ENCODE measurements at regions not wholly inside any gene's neighbourhood (a gene's known extent, or its start where the extent isn't known, plus 50 kb on each side); places are given as distances from the start of the nearest gene placed in this dataset.

DNA sequence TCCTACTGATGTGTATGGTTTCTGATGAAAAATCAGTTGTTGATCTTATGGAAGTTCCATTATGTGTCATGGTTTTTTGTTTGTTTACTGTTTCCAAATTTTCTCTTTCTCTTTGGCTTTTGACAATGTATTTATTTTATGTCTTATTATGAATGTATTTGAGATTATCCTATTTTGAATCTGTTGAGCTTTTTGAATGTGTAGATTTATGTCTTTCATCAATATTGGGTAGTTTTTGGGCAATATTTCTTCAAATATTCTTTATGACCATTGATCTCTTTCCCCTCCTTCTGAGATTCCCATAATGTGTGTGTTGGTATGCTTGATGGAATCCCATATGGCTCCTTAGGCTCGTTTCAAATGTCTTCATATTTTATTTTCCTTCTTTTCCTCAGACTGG, 80.5 kb upstream of the FAM47C start:
- DNase-seq (ENCODE audit: low read depth), result no peak

GRCh38 chrX:36930491-36930890, 77.7 kb upstream of the FAM47C start:
- DNase-seq (ENCODE audit: low read depth), result no peak

- no peak for DNase-seq (ENCODE audit: low read depth)
These were observed 61.0 kb upstream of the FAM47C start for GRCh38 chrX:36947214-36947613.

GRCh38 chrX:36950495-36951253, 57.5 kb upstream of the FAM47C start:
- DNase-seq (ENCODE audit: low read depth), result no peak

DNA sequence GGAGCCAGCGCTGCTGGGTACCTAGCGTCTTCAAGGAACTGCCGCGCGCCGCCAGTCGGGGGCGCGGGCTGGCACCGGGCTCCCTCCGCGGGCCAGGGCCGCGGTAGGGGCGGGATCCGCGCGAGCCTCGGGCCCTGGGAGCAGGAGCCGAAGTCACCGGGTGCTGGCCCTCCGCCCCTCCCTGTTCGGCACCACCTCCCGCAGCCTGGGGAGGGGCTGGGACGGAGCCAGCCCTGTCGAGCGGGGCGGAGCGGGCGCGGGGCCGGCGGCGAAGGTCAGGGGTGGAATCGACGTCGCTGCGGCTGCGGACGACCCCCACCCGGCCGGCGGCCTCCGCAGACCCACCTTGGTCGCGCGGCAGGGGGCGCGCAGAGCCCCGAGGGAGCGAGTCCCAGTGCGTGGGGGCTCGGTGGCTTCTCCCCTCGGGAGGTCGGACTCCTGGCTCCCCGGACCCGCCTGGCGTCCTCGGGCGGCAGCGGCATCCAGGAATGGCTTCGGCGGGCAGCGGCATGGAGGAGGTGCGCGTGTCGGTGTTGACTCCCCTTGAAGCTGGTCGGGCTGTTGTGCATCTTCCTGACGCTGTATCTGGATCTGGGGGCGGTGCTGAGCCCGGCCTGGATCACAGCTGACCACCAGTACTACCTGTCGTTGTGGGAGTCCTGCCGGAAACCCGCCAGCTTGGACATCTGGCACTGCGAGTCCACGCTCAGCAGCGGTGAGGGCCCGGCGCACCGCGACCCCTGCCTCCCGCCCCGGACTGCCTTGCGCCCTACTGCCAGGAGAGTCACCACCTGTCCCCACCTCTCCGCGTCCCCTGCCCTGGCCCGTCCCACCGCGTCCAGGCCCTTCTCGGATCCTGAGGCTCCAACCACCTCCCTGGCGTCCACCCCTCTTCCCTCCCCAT, 50.5 kb upstream of the FAM47C start:
- peak; percentile 12 for DNase-seq (ENCODE audit: low read depth)
